Epithelial cell of esophagus (primary cell): ENCODE measurements at regions not wholly inside any gene's neighbourhood (a gene's known extent, or its start where the extent isn't known, plus 50 kb on each side); places are given as distances from the start of the nearest gene placed in this dataset.

Experiments
- DNase-seq: peaks from one replicate; pipeline ENCODE4 v3.0.0; 2010; ENCODE audit warnings: low read depth
- H3K4me3 ChIP-seq: 2 replicates; pipeline ENCODE4 v1.5.1; 2011; ENCODE audit warnings: mild to moderate bottlenecking, low read length, control low read depth
- TF ChIP-seq, protein P1 (sequence below): IDR thresholded peaks from 2 replicates; pipeline ENCODE4 v1.5.1; 2011; ENCODE audit warnings: low read depth, mild to moderate bottlenecking, low read length, control low read depth, inconsistent platforms; ENCODE audit not compliant: insufficient read depth; ENCODE audit errors: missing control alignments

DNA sequence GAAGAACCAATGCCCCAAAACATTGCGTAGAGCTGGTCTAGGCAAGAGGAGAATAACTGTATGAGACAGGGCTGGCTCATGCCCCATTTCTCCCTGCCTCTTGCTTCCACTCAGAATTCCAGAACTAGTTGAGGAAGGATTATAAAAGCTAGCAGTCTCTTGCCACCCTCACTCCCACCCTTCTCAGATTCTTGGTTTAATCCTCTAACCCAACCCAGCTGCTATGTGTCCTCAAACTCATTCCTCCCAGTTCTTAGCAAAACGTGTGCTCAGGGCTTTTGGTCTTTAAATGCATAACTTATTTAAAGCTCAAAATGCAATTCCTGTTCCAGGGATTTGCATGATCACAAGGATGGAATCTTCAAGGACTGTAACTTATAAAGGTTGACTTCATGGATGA lies 466.3 kb downstream of the COG6 start:
- no peak overlapping the region for H3K4me3 ChIP-seq
- no peak for DNase-seq
- TF ChIP-seq, protein P1, sequence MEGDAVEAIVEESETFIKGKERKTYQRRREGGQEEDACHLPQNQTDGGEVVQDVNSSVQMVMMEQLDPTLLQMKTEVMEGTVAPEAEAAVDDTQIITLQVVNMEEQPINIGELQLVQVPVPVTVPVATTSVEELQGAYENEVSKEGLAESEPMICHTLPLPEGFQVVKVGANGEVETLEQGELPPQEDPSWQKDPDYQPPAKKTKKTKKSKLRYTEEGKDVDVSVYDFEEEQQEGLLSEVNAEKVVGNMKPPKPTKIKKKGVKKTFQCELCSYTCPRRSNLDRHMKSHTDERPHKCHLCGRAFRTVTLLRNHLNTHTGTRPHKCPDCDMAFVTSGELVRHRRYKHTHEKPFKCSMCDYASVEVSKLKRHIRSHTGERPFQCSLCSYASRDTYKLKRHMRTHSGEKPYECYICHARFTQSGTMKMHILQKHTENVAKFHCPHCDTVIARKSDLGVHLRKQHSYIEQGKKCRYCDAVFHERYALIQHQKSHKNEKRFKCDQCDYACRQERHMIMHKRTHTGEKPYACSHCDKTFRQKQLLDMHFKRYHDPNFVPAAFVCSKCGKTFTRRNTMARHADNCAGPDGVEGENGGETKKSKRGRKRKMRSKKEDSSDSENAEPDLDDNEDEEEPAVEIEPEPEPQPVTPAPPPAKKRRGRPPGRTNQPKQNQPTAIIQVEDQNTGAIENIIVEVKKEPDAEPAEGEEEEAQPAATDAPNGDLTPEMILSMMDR, result no peak

DNA sequence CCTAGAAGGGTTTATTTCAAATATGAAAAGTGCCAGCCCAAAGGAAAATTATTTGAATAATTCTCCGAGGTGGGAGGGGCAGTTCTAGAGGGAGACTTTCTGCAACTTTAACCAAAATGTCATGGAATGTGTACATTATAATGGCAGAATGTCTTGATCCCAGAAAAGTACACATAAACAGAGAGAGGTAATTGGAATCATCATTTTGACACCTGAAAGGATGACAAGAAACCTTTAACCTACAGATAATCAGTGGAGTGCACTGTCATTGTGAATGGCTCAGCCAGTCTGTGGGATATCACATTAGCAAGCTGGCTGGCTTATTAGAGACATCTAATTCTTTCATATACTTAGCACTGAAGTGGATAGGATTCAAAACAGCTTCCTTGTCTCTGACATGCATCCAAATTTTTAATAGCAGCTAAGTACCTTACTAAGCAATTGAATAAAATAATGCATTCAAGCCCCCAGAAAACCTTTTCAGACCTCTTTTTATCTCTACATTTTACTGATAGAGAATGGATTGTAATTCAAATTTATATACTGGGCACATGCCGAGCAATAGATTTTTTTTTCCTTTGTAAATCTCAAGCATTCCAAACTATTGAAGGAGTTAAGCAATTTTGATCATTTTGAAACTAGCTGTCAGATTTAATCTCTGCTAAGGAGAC lies 468.6 kb downstream of the COG6 start:
- no peak overlapping the region for H3K4me3 ChIP-seq
- DNase-seq, result no peak
- TF ChIP-seq, protein P1, result no peak

DNA sequence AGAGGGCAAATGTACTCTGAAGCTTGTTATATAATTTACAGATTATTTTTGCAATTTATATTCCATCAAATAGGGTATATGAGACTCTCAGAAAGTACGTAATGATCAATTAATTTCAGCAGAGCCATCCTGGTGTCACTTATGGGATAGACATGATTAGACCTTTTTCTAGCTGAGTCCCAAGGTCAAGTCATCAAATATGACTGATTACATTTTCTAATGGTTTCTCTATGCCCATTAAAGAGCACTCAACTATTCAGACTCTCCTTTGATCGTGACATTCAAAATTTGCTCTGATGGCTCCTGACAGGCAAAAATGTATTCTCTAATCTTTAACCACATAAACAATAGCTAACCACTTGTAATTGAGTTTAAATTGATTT lies 469.2 kb downstream of the COG6 start:
- no peak overlapping the region for H3K4me3 ChIP-seq
- no peak for DNase-seq
- TF ChIP-seq, protein P1, result no peak

DNA sequence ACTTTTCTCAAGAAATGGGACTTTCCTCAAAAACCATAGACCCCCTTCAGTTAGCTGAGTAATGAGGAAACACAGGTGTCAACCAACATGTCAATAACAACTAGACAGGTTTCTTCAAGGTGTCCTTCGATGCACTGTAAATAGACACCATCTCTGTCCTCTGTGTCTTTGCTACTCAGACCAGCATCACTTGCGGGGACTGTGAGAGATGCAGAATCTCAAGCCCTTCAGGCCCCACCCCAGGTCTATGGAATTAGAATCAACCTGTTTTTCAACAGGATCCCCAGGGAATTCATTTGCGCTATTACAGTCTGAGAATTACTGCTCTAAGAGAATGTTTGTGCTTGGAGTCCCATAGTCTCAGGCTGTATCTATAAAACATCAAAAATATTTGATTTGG lies 469.9 kb downstream of the COG6 start:
- DNase-seq, result no peak
- TF ChIP-seq, protein P1, result no peak
- H3K4me3 ChIP-seq, result no peak overlapping the region

DNA sequence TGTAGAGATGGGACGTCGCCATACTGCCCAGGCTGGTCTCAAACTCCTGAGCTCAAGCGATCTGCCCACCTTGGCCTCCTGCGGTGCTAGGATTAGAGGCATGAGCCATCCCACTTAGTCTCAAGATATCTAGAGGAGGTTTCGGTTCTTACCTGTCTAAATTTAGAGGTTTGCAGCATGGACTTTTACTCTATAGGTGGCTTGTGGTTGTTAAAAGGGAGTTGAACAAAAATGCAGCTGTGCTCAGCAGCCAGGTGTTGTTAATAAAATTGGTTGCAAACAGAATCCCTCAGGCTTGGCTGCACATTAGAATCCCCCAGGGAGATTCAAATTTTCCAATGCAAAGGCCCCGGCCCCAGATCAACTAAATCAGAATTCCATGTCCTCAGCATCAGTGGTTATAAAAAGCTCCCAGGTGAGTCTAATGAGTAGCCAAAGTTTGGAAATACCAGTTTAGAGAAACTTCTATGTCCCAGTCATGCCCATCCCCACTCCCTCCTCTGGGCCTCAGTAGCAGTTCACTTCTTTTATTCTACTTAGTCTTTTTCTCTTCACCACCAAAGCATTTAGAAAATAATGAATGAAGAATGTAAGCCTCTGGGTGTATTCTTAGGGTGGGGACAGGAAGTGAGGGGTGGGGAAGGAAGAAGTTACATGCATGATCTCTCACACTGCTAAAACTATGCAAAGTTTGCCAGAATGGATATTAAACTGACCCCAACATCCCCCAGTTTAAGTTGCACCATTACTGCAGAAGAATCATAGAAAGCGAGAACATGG lies 471.0 kb downstream of the COG6 start:
- H3K4me3 ChIP-seq, result no peak overlapping the region
- TF ChIP-seq, protein P1, result no peak
- DNase-seq, result peak; percentile 20

DNA sequence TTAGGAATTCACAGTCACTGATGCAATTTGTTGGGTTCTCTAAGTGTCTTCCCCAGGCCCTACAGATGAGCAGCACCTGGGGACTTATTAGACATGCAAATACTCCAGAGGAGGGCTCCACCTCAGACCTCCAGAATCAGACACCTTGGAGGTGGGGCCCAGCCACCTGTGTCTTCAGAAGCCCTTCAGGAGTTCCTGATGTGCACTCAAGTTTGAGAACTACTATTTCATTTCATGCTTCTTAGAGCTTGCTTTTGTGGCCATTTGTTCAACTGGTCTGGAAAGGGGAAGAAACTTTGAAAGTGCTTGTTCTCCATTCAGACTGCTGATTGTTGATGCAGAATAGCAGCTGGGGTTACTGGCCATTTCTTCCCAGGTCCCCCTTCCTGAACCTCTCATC lies 472.0 kb downstream of the COG6 start:
- TF ChIP-seq, protein P1, result no peak
- DNase-seq, result no peak

More for the DNA sequence above, 472.0 kb downstream of the COG6 start:
- no peak overlapping the region for H3K4me3 ChIP-seq
